AG09309 (cell line): ENCODE measurements at regions not wholly inside any gene's neighbourhood (a gene's known extent, or its start where the extent isn't known, plus 50 kb on each side); places are given as distances from the start of the nearest gene placed in this dataset.
"Not testable (repeated sequence)": the region's sequence is repeated elsewhere in the genome, so short reads cannot be mapped to it uniquely, and the experiment has no call there.

Source experiments
- DNase-seq: peaks from one replicate; pipeline ENCODE4 v3.0.0-alpha.2; 2010; ENCODE audit warnings: low read depth
- H3K4me3 ChIP-seq: 2 replicates; pipeline ENCODE4 v1.5.1; 2011; ENCODE audit warnings: mild to moderate bottlenecking, low read depth, low read length, moderate library complexity; ENCODE audit not compliant: control insufficient read depth
- CTCF ChIP-seq: IDR thresholded peaks from 2 replicates; pipeline ENCODE4 v1.5.1; 2011; ENCODE audit warnings: mild to moderate bottlenecking, low read depth, low read length, inconsistent platforms; ENCODE audit not compliant: insufficient read depth, control insufficient read depth; ENCODE audit errors: missing control alignments

DNA sequence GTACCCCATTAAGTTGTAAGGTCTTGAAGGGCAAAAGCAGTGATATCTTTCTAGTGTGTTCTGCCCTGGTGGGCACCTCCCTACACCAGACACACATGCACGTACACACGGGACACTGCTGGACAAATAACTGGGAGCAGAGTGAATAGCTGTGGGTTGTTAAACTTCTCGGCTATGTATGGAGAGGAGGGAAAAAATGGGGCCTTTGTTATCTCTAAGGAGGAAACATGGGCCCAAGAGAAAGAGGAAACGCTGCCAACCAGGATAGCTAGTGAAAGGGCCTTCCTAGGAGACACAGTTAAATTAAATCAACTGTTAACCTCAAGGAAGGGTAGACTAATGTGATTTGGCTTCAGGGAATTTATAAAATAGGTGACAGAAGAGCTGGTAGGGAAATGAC is 169.7 kb downstream of the MYLK4 start:
- H3K4me3 ChIP-seq = no peak overlapping the region
- no peak for TF ChIP-seq CTCF
- no peak for DNase-seq

- TF ChIP-seq CTCF = no peak
- no peak for DNase-seq
- no peak overlapping the region for H3K4me3 ChIP-seq
Observed at GRCh38 chr6:2579804-2580570, 170.7 kb downstream of the MYLK4 start.

DNA sequence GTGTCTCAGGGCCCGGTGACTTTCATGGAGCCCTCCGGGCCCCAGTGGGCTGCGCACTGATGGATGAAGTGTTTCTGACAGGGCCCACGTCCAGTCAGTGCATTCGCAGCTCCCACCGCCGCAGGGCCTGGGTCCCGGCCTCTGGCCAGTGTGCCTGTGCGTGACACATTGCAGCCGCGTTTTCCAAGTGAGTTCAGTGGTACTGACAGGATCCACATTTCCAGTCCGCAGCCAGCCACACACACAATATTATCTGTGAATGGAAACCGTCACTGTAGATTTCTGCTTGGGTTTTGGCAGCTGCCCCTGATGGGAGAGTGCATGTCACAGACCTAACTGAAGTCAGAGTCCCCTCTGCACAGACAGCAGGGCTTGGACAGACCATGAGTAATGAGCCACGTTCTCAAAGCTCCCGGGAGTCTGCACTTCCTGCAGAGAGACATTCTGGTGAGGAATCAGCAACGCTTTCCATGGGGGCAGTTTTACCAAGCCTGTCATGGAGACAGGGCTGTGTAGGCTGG is 171.4 kb downstream of the MYLK4 start:
- TF ChIP-seq CTCF = no peak
- no peak for DNase-seq
- no peak overlapping the region for H3K4me3 ChIP-seq

DNA sequence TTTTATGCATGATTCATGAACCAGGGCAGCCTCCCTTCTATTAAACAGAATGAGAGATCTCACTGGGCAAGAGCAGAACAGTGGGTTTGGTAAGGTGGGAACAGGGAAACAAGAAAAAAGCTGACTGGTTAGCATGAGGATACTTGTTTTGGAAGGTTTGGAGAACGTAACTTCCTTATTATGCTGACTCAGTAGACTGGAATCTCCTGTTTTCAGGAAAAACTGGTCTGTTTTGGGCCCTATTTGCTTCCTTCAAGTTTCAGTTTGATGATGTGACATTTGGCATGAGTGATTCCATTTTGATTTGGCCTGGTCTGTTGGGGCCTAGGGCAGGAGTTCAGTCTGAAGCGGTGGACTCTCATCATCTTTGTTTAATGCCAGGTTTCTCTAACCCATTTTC is 172.0 kb downstream of the MYLK4 start:
- TF ChIP-seq CTCF = no peak
- no peak for DNase-seq
- no peak overlapping the region for H3K4me3 ChIP-seq

GRCh38 chr6:2576499-2576898 is 174.2 kb downstream of the MYLK4 start:
- DNase-seq = no peak

DNA sequence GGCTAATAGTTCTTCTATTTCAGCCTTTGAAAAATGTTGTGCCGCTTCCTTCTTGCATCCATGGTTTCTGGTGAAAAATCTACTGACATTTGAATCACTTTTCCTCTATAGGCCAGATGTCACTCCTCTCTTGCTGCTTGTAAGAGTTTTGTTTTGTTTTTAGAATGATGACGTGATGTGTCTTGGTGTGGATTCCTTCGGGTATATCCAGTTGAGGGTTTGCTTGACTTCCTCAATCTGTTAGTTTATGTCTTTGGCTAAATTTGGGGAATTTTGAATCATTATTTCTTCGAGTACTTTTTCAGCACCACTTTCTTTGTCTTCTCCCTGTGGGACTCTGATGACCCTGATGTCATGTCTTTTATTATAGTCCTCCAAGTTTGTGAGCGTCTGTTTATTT is 175.5 kb downstream of the MYLK4 start:
- DNase-seq = no peak
- H3K4me3 ChIP-seq = no peak overlapping the region
- no peak for TF ChIP-seq CTCF

More at GRCh38 chr6:2576499-2576898, 174.2 kb downstream of the MYLK4 start:
- no peak for TF ChIP-seq CTCF
- H3K4me3 ChIP-seq = no peak overlapping the region

DNA sequence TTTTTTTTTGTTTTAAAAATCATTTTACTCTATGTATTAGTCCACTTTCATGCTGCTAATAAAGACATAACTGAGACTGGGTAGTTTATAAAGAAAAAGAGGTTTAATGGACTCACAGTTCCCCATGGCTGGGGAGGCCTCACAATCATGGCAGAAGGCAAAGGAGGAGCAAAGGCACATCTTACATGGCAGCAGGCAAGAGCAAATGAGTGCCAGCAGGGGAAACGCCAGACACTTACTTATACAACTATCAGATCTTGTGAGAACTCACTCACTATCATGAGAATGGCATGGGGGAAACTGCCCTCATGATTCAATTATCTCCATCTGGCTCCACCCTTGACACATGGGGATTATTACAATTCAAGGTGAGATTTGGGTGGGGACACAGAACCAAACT is 181.3 kb downstream of the MYLK4 start:
- DNase-seq = not testable (repeated sequence)

More for the DNA sequence above, 181.3 kb downstream of the MYLK4 start:
- H3K4me3 ChIP-seq = not testable (repeated sequence)
